GM21515 (cell line): ENCODE measurements at regions not wholly inside any gene's neighbourhood (a gene's known extent, or its start where the extent isn't known, plus 50 kb on each side); places are given as distances from the start of the nearest gene placed in this dataset.
"Not testable (repeated sequence)": the region's sequence is repeated elsewhere in the genome, so short reads cannot be mapped to it uniquely, and the experiment has no call there.

Experiments
- ATAC-seq: cut with Tn5 transposase; IDR thresholded peaks from one replicate; pipeline ENCODE4 v1.9.1; 2021; ENCODE audit not compliant: unreplicated experiment

- no peak for ATAC-seq
These were observed 791.9 kb upstream of the CDH6 start for GRCh38 chr5:30401479-30402058.

DNA sequence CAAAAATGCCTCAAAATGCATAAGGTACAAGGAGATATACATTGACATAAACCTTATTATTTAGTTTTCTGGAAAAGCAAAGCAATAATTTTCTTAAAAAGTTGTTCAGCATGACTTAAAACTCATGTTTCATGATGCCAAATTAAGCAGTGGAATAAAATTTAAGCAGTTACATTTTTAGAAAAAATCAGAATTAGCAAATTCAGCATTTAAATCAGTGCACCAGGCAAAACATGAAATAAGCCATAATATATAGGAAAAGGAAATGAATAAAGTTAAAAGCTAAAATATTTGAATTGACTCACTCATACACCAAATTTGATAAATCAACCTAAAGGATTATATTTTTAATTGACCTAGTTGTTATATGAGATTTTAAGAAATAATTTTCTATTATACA, 795.1 kb upstream of the CDH6 start:
- ATAC-seq: no peak

DNA sequence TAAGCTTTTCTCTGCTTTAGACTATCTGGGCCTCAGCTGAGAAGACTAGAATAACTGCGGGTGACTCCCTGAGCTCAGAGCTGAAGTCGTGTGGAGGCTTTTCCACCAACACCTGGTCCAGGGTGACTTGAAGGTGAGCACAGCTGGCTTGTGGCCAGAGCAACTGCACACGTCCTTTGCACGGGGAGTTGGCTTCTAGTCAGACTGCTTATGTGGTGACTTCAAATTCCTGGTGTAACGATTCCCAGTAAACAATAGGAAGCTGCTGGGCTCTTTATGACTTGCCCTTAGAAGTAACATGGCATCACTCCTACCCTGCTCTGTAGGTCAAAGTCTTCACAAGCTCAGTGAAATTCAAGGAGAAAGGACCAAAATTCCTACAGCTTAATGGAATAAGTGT, 800.6 kb upstream of the CDH6 start:
- ATAC-seq: no peak

GRCh38 chr5:30390095-30390494, 803.4 kb upstream of the CDH6 start:
- no peak for ATAC-seq

GRCh38 chr5:30387974-30388632, 805.4 kb upstream of the CDH6 start:
- no peak for ATAC-seq

GRCh38 chr5:30385754-30386153, 807.7 kb upstream of the CDH6 start:
- no peak for ATAC-seq

DNA sequence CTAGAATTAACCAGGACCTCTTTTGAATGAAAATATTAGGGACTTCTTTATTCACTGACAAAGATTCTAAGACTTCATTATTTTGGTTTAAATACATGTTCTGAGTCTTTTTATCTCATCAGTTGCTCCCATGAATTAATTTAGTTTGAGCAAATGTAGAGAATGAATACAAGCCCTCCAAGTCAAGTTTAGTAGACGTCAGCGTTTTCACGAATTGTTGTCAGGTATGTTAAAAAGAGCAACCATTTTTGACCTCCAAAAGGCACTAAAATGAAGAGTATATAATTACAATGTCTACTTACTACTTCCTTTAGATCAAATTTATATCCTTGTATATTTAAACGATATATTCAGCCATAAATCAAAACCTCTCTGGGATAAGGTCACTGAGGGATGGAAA, 809.3 kb upstream of the CDH6 start:
- no peak for ATAC-seq

DNA sequence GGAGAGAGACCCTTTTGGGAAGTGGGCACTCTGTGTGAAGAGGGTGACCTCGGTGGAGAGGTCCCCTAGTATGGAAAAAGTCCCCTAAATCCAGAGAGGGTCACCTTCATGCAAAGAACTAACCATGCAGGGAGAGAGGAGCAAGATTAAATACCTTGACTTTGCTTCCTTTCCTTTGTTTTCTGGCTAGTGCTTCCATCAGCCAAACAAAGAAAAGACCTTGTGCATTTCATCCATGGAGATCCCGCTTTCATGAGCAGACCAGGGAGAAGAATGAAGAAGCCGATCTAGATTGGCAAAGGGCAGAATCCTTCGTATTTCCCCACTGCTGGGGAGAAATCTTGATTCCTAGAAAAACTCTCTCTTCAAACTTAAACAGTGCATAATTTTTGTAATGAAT, 813.3 kb upstream of the CDH6 start:
- no peak for ATAC-seq

GRCh38 chr5:30376848-30377247, 816.6 kb upstream of the CDH6 start:
- no peak for ATAC-seq

- no peak for ATAC-seq
These were observed 825.4 kb upstream of the CDH6 start for GRCh38 chr5:30368064-30368463.

GRCh38 chr5:30365031-30365430, 828.5 kb upstream of the CDH6 start:
- not testable (repeated sequence) for ATAC-seq

GRCh38 chr5:30357371-30357770, 836.1 kb upstream of the CDH6 start:
- no peak for ATAC-seq

- ATAC-seq: no peak
These were observed 837.8 kb upstream of the CDH6 start for GRCh38 chr5:30355675-30356074.

- no peak for ATAC-seq
These were observed 845.6 kb upstream of the CDH6 start for GRCh38 chr5:30347858-30348257.

GRCh38 chr5:30345539-30346345, 847.7 kb upstream of the CDH6 start:
- ATAC-seq: not testable (repeated sequence)

DNA sequence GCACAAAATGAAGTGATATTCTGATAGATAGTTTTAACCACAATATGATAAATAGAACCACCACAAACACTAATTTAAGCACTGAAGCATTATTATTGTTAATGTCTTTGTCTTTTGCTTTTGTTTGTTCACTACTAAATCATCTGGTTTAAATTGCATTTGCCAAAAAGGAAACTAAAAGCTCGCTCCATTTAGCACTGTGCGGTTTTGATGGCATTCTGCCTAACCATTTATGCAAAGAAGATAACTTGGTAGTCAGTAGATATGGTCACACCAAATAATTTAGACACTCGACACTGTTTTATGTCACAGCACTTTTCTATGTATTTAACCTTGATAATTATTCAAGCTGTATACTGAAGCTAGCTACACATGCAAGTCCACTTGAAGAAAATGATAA, 849.8 kb upstream of the CDH6 start:
- no peak for ATAC-seq

- ATAC-seq: no peak
These were observed 852.0 kb upstream of the CDH6 start for GRCh38 chr5:30341466-30341865.

- ATAC-seq: no peak
These were observed 856.4 kb upstream of the CDH6 start for GRCh38 chr5:30337084-30337573.

- no peak for ATAC-seq
These were observed 862.0 kb upstream of the CDH6 start for GRCh38 chr5:30331534-30331933.

GRCh38 chr5:30325795-30326194, 867.7 kb upstream of the CDH6 start:
- no peak for ATAC-seq

GRCh38 chr5:30324083-30324482, 869.4 kb upstream of the CDH6 start:
- ATAC-seq: no peak

- ATAC-seq: no peak
These were observed 905.6 kb upstream of the CDH6 start for GRCh38 chr5:30287890-30288289.
